Upper lobe of left lung (tissue), 6 donors: ENCODE measurements at regions not wholly inside any gene's neighbourhood (a gene's known extent, or its start where the extent isn't known, plus 50 kb on each side); places are given as distances from the start of the nearest gene placed in this dataset.

Experiments
- ATAC-seq, 2 donors: fragments of 200-7000 bp; cut with Tn5 transposase; one replicate each; pipeline ENCODE4 v1.9.1; 2022; ENCODE audit warnings: mild to moderate bottlenecking in 2 of 2, moderate library complexity in 2 of 2; ENCODE audit not compliant: low FRiP score in 2 of 2
- DNase-seq, 2 donors: peaks; one replicate each; pipeline ENCODE4 v3.0.0-alpha.2; 2019 to 2020
- H3K27ac ChIP-seq, 4 donors: fragments of 200-600 bp; sonication (generic); one replicate each; pipeline ENCODE4 v1.5.1; 2016 to 2019
- H3K27me3 ChIP-seq, 4 donors: fragments of 200-600 bp; sonication (generic); one replicate each; pipeline ENCODE4 v1.5.1; 2017 to 2019
- H3K36me3 ChIP-seq, 4 donors: fragments of 200-600 bp; sonication (generic); one replicate each; pipeline ENCODE4 v1.5.1; 2016 to 2019
- H3K4me1 ChIP-seq, 4 donors: fragments of 200-600 bp; sonication (generic); one replicate each; pipeline ENCODE4 v1.5.1; 2018 to 2019
- H3K4me3 ChIP-seq, 4 donors: fragments of 200-600 bp; sonication (generic); one replicate each; pipeline ENCODE4 v1.5.1; 2017 to 2019; ENCODE audit warnings: mild to moderate bottlenecking in 2 of 4, moderate library complexity in 1 of 4
- H3K9me3 ChIP-seq, 4 donors: fragments of 200-600 bp; sonication (generic); one replicate each; pipeline ENCODE4 v1.5.1; 2018 to 2019
- EP300 ChIP-seq, 4 donors: sonication (generic); formaldehyde crosslinking; IDR thresholded peaks; one replicate each; pipeline ENCODE4 v1.5.1; 2017; ENCODE audit warnings: antibody characterized with exemption in 4 of 4, control low read depth in 2 of 4
- POLR2A ChIP-seq, 4 donors: fragments of 450-650 bp; IDR thresholded peaks; one replicate each; pipeline ENCODE4 v1.5.1; 2016 to 2017; ENCODE audit warnings: antibody characterized with exemption in 4 of 4, mild to moderate bottlenecking in 2 of 4
- POLR2AphosphoS5 ChIP-seq, 2 donors: sonication (generic); formaldehyde crosslinking; IDR thresholded peaks; one replicate each; pipeline ENCODE4 v1.5.1; 2017; ENCODE audit warnings: antibody characterized with exemption in 2 of 2
- WGBS, 2 donors: methylation state at CpG; one replicate each; pipeline ENCODE4 v1.1.5; 2017 to 2018; 5-methylcytosine and 5-hydroxymethylcytosine counted together
- TF ChIP-seq, protein P1 (sequence below), 6 experiments: fragments of 450-650 bp in 4 of 6; fragments of 200-600 bp in 2 of 6; sonication (generic) in 2 of 6; IDR thresholded peaks; one replicate each; pipeline ENCODE4 v1.5.1; 2016 to 2019; ENCODE audit warnings: antibody characterized with exemption in 6 of 6
- donor health status: DM: no; HTN: no; CAD: no; lungs with moderate emphysema.
- donor health status: DM: no; HTN: yes; CAD: no; lungs with severe emphysema.

DNA sequence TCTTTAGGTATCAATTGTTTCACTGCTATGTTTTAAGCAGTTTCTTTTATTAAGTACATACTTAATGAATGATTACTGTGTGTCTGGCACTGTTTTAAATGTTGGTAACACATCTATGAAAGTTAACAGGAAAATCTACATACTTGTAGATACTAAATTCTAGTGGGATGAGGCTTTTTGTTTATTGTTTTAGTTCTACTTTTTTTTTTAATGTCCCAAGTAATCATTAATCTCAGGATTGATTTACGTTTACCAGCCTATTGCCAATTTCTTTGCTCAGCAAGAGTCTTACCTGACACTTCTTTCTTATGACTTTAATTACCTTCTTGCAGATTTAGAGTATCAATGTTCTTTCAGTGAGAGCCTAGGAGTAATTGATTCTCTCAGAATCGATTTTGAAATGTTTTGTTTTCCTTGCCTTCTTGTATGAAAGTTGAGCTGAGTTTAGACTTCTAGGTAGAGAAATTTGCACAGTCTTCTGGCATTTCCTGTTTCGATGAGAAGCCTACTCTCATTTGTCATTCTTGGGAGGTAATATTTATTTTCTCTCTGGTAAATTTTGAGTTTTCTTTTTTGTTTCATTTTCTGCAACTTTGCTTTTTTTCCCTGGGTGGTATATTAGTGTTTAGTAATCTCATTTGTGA, 235.2 kb upstream of the ANKRD50 start:
- Histone ChIP-seq H3K36me3 (no peaks in the 10 kb centered on the region), H3K27me3 (no peaks in the 10 kb centered on the region), H3K27ac (no peak overlapping the region), H3K9me3 (no peaks in the 10 kb centered on the region), H3K4me3 (no peak overlapping the region), H3K4me1 (peaks cover 0 to 12% (median 6%) of the 10 kb centered on the region in 4 donors)
- ATAC-seq, result no peak
- no peak for DNase-seq
- TF ChIP-seq POLR2AphosphoS5 (IDR thresholded peaks at IDR 0.05) (no peak), EP300 (IDR thresholded peaks at IDR 0.05) (no peak), POLR2A (IDR thresholded peaks at IDR 0.05) (no peak)
- TF ChIP-seq, protein P1, sequence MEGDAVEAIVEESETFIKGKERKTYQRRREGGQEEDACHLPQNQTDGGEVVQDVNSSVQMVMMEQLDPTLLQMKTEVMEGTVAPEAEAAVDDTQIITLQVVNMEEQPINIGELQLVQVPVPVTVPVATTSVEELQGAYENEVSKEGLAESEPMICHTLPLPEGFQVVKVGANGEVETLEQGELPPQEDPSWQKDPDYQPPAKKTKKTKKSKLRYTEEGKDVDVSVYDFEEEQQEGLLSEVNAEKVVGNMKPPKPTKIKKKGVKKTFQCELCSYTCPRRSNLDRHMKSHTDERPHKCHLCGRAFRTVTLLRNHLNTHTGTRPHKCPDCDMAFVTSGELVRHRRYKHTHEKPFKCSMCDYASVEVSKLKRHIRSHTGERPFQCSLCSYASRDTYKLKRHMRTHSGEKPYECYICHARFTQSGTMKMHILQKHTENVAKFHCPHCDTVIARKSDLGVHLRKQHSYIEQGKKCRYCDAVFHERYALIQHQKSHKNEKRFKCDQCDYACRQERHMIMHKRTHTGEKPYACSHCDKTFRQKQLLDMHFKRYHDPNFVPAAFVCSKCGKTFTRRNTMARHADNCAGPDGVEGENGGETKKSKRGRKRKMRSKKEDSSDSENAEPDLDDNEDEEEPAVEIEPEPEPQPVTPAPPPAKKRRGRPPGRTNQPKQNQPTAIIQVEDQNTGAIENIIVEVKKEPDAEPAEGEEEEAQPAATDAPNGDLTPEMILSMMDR (IDR thresholded peaks at IDR 0.05), result no peak
- 49 to 53% methylated on average over 3 of the region's 3 CpGs for WGBS, 2 donors

- H3K4me1 ChIP-seq, result peaks cover 0 to 12% (median 6%) of the 10 kb centered on the region in 4 donors
- TF ChIP-seq POLR2A (IDR thresholded peaks at IDR 0.05) (no peak), POLR2AphosphoS5 (IDR thresholded peaks at IDR 0.05) (no peak), EP300 (IDR thresholded peaks at IDR 0.05) (no peak)
- TF ChIP-seq, protein P1 (IDR thresholded peaks at IDR 0.05), result no peak
- no peak overlapping the region for H3K4me3 ChIP-seq
- ATAC-seq (no peak), DNase-seq (no peak)
- H3K9me3 ChIP-seq, result no peaks in the 10 kb centered on the region
- H3K36me3 ChIP-seq, result no peaks in the 10 kb centered on the region
- no peaks in the 10 kb centered on the region for H3K27me3 ChIP-seq
- WGBS, 2 donors, result 11 to 70% methylated on average over 2 of the region's 2 CpGs
- H3K27ac ChIP-seq, result peak overlapping the region in 1 of 4 donors; percentile 3
Measured at GRCh38 chr4:124946696-124947095, 234.2 kb upstream of the ANKRD50 start.

GRCh38 chr4:124945422-124945821, 232.9 kb upstream of the ANKRD50 start:
- no peaks in the 10 kb centered on the region for H3K36me3 ChIP-seq
- H3K27ac ChIP-seq, result no peak overlapping the region
- H3K4me3 ChIP-seq, result no peak overlapping the region
- no peaks in the 10 kb centered on the region for H3K9me3 ChIP-seq
- ATAC-seq (no peak), DNase-seq (no peak)
- TF ChIP-seq, protein P1 (IDR thresholded peaks at IDR 0.05), result no peak
- TF ChIP-seq POLR2AphosphoS5 (IDR thresholded peaks at IDR 0.05) (no peak), EP300 (IDR thresholded peaks at IDR 0.05) (no peak), POLR2A (IDR thresholded peaks at IDR 0.05) (no peak)
- H3K27me3 ChIP-seq, result no peaks in the 10 kb centered on the region
- 58 to 62% methylated on average over 1 of the region's 1 CpG for WGBS, 2 donors
- peaks cover 0 to 16% (median 8%) of the 10 kb centered on the region in 4 donors for H3K4me1 ChIP-seq

DNA sequence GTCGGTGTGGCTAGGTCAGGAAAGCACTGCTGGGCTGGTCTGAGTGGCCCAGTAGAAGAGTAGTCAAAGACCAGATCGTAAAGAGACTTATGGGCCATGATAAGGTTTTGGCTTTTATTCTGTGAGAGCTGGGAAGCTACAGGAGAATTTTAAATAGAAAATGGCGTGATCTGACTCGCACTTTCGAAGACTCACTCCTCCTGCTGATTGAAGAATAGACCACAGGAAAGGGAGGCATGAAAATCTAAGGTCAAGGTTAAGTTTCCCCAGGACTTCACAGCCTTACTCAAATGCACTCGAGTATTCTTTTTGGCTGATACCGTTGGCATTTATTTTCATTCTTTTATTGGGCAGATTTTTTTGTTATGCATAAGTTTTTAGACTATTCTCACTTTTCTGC, 231.4 kb upstream of the ANKRD50 start:
- H3K27ac ChIP-seq, result no peak overlapping the region
- 78 to 93% methylated on average over 7 of the region's 7 CpGs for WGBS, 2 donors
- TF ChIP-seq EP300 (IDR thresholded peaks at IDR 0.05) (no peak), POLR2A (IDR thresholded peaks at IDR 0.05) (no peak), POLR2AphosphoS5 (IDR thresholded peaks at IDR 0.05) (no peak)
- TF ChIP-seq, protein P1 (IDR thresholded peaks at IDR 0.05), result no peak
- ATAC-seq (no peak), DNase-seq (no peak)
- no peaks in the 10 kb centered on the region for H3K9me3 ChIP-seq
- H3K27me3 ChIP-seq, result no peaks in the 10 kb centered on the region
- H3K4me1 ChIP-seq, result peaks cover 5 to 24% (median 13%) of the 10 kb centered on the region in 4 donors
- no peaks in the 10 kb centered on the region for H3K36me3 ChIP-seq
- no peak overlapping the region for H3K4me3 ChIP-seq
